ENCODE measurements at regions not wholly inside any gene's neighbourhood (a gene's known extent, or its start where the extent isn't known, plus 50 kb on each side); places are given as distances from the start of the nearest gene placed in this dataset.
"Not testable (repeated sequence)": the region's sequence is repeated elsewhere in the genome, so short reads cannot be mapped to it uniquely, and the experiment has no call there.

- DNase-seq (ENCODE audit: low spot score), result no peak
Measured at GRCh38 chr13:86051134-86052103, 252.2 kb upstream of the SLITRK6 start.

DNA sequence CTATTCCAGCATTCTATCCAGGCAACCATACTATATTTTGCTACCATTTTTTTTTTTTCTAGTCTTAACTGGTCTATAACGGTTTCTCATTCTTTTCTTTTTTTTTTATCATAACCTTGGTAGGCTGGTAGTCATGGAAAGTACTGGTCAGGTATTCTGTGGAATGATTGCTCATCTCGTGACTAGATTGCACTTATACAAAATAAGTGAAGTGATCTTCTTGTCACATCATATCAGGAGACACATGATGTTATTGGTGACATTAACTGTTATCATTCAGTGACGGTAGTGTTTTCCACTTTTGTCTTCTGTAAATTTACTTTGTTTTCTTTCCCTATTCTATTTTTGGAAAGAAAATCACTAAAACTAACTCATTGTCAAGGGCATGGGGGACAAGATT lies 239.3 kb upstream of the SLITRK6 start:
- no peak for DNase-seq (ENCODE audit: low spot score)

GRCh38 chr13:86020351-86021002 lies 221.3 kb upstream of the SLITRK6 start:
- no peak for DNase-seq (ENCODE audit: low spot score)

DNA sequence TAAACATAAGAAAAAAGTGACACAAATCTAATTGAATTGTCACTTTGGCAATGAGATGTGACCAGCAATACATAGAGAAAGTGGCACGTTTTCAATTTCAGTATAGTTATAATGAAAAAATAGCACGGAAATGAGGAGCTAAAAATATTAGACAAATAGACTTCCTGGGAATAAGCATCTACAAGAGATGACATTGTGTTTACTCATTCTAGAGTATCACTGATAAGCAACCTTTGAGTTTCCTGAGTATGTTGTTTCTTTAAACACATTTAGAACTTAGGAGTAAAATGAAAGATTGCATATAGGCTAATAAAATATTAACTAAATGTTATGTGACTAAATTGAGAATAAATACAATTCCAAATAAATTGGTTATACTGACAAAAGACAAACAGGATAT lies 207.1 kb upstream of the SLITRK6 start:
- DNase-seq (ENCODE audit: low spot score), result no peak

DNA sequence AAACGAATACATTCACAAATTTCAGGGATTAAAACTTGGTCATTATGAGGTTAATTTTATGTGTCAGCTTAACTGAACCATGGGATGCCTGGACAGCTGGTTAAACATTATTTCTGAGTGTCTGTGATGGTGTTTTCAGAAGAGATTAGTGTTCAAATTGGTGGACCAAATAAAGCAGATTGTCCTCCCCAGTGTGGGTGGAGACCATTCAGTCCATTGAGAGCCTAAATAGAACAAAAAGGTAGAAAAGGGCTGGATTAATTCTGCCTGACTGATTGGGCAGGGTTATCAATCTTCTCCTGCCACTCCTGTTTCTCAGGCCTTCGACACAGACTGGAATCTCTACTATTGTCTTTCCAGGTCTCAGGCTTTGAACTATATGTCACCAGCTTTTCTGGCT lies 203.8 kb upstream of the SLITRK6 start:
- no peak for DNase-seq (ENCODE audit: low spot score)

- DNase-seq (ENCODE audit: low spot score), result no peak
Measured at GRCh38 chr13:86000546-86000945, 201.3 kb upstream of the SLITRK6 start.

DNA sequence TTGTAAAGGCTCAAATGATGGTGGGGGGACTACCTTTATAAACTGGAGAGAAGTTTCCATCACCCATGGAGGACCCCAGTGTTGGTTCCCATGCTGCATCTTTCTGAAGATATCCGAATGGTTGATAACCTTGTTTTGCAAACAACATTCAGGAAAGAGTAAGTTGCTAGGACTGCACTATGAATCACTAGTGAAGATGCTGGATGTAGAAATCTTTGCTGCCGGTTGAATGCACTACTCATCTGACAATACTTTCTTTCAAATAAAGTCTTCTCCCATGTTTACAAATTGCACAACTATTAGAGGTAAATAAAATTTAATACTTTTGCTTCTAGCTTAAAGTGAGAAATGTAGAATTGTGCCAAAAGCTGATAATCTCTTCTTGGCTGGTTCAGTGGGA lies 198.4 kb upstream of the SLITRK6 start:
- DNase-seq (ENCODE audit: low spot score), result no peak

- DNase-seq (ENCODE audit: low spot score), result no peak
Measured at GRCh38 chr13:85995788-85996418, 196.7 kb upstream of the SLITRK6 start.

DNA sequence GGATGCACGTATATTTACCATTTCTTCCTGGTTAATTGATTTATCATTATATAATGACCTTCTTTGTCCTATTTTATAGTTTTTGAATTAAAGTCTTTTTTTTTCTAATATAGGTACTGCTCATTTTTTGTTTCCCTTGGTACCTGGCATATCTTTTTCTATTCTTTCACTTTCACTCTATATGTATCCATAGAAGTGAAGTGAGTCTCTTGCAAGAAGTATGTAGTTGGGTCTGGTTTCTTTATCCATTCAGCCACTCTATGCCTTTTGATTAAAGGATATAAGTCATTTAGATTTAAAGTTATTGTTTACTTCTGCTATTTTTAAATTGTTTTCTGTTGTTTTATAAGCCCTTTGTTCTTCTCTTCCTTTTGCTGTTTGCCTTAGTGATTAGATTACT lies 194.3 kb upstream of the SLITRK6 start:
- no peak for DNase-seq (ENCODE audit: low spot score)

DNA sequence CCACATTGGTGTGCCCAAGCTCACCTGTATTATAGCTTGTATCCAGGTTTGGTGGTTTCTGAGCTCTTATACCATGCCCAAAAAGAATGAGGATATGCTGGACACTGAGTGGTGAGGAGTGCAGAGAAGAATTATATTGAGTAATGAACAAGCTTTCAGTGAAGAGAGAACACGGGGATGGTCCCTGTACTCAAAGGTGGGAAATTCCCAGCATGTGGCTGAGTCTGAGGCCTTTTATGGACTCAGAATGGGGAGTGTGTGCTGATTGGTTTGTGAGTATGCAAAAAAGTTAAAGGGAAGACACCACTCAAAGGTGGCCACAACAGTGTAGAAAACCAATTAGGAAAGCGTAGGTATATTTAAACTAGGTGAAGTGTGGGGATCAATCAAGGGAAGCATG lies 191.2 kb upstream of the SLITRK6 start:
- no peak for DNase-seq (ENCODE audit: low spot score)

- no peak for DNase-seq (ENCODE audit: low spot score)
Measured at GRCh38 chr13:85985797-85986196, 186.6 kb upstream of the SLITRK6 start.

GRCh38 chr13:85982102-85982501 lies 182.9 kb upstream of the SLITRK6 start:
- no peak for DNase-seq (ENCODE audit: low spot score)

DNA sequence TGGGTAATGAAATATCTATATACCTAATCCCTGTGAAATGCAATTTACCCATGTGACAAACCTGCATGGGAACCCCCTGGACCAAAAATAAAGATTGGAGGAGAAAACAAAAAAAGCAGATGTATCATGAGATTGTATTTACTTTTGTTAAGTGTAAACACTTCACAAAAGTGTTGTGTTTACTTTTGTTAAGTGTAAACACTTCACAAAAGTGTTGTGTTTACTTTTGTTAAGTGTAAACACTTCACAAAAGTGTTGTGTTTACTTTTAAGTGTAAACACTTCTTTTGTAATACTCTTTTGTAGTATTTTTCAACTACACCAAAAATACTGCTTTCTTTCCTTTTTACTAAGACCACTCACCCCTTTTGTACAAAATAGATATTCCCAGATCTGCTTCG lies 181.2 kb upstream of the SLITRK6 start:
- DNase-seq (ENCODE audit: low spot score), result not testable (repeated sequence)

- no peak for DNase-seq (ENCODE audit: low spot score)
Measured at GRCh38 chr13:85976242-85976641, 177.0 kb upstream of the SLITRK6 start.

GRCh38 chr13:85974608-85975366 lies 175.6 kb upstream of the SLITRK6 start:
- DNase-seq (ENCODE audit: low spot score), result no peak

- DNase-seq (ENCODE audit: low spot score), result no peak
Measured at GRCh38 chr13:85970727-85971126, 171.5 kb upstream of the SLITRK6 start.

DNA sequence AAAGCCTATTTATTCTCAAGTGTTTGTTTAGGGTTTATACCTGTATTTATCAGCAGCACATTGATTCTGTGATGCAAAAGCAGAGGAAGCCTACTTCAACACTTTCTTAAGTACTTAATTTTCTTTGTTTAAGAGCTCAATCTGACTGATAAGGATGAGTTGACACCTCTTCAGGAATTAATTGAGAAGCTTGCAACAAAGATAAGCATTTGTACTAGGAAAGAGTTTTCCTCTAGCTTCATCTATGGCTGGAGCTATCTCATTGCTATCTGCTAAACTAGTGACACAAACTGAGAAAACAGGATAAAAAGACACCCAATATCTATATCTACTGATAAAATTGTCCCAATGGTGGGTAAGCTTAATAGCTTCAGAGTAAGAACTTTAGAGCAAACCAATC lies 170.1 kb upstream of the SLITRK6 start:
- DNase-seq (ENCODE audit: low spot score), result no peak

GRCh38 chr13:85935868-85936467 lies 136.7 kb upstream of the SLITRK6 start:
- no peak for DNase-seq (ENCODE audit: low spot score)

- DNase-seq (ENCODE audit: low spot score), result no peak
Measured at GRCh38 chr13:85930108-85930507, 130.9 kb upstream of the SLITRK6 start.

DNA sequence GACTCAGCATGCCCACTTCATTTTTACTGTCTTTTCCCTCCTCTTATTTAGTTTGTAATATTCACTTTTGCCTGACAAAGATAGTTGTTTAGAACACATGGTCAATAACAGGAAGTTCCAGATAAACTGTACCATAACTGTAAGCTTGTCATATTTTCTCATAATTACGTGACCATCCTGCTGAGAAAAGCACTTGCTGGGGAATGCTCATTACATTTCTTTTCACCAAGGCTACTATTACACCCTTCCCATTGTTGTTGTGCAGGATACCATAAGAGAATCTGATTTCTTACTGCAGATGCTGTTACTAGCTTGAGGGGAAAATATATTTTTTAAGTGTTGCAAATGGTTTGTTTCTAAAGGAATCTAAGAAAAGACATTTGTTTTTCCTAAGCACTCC lies 111.7 kb upstream of the SLITRK6 start:
- DNase-seq (ENCODE audit: low spot score), result no peak

GRCh38 chr13:85900521-85900920 lies 101.3 kb upstream of the SLITRK6 start:
- DNase-seq (ENCODE audit: low spot score), result no peak
